SK-N-SH treated with all-trans-retinoic acid at 6 μM for 48 hours (cell line): ENCODE measurements at regions not wholly inside any gene's neighbourhood (a gene's known extent, or its start where the extent isn't known, plus 50 kb on each side); places are given as distances from the start of the nearest gene placed in this dataset.

Source experiments
- ARNTL ChIP-seq: fragments of 450-650 bp; formaldehyde crosslinking; IDR thresholded peaks from 2 replicates; pipeline ENCODE4 v1.5.0; 2020; ENCODE audit warnings: low read depth, mild to moderate bottlenecking, moderate library complexity, borderline replicate concordance
- BACH2 ChIP-seq: fragments of 250-450 bp; sonication (Bioruptor Pico); IDR thresholded peaks from 2 replicates; pipeline ENCODE4 v1.9.0; 2021; ENCODE audit warnings: mild to moderate bottlenecking, borderline replicate concordance
- CREB5 ChIP-seq: fragments of 250-450 bp; sonication (Bioruptor Pico); IDR thresholded peaks from 2 replicates; pipeline ENCODE4 v1.5.1; 2020; ENCODE audit warnings: low read depth, mild to moderate bottlenecking, moderate library complexity
- CSRNP3 ChIP-seq: fragments of 250-450 bp; sonication (Bioruptor Pico); IDR thresholded peaks from 2 replicates; pipeline ENCODE4 v1.5.1; 2021; ENCODE audit warnings: mild to moderate bottlenecking, moderate library complexity
- PATZ1 ChIP-seq: fragments of 250-450 bp; sonication (Bioruptor Pico); IDR thresholded peaks from 2 replicates; pipeline ENCODE4 v1.8.0; 2020; ENCODE audit warnings: mild to moderate bottlenecking, moderate library complexity, borderline replicate concordance
- TOX ChIP-seq: fragments of 250-450 bp; sonication (Bioruptor Pico); IDR thresholded peaks from 2 replicates; pipeline ENCODE4 v1.8.0; 2021; ENCODE audit warnings: mild to moderate bottlenecking, moderate library complexity, borderline replicate concordance
- ZNF565 ChIP-seq: fragments of 450-650 bp; formaldehyde crosslinking; conservative IDR thresholded peaks from 2 replicates; pipeline ENCODE4 v1.5.0; 2020; ENCODE audit warnings: low read depth, mild to moderate bottlenecking, moderate library complexity
- TF ChIP-seq, protein P1 (sequence below): fragments of 250-450 bp; sonication (Bioruptor Pico); IDR thresholded peaks from 2 replicates; pipeline ENCODE4 v1.5.0; 2020; ENCODE audit warnings: mild to moderate bottlenecking, moderate library complexity

DNA sequence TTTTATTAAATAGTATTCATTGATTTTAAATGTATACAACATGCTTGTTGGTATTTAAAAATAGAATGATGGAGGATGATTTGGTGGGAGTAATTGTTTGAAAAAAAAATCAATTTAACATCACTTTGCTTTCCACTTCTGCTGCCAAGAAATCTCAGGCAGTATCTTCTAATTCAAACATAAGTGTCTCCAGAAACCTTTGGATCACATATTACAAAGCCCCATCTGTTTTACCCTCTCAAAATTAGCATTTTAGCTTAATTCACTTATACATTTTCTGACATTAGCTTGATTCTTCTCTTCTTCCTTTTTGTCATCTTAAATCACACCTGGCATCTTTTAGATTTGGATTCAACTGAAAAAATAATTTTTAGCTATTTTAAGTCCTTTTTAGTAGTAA lies 72.9 kb upstream of the KMT2C start:
- no peak for TF ChIP-seq ZNF565
- TF ChIP-seq TOX (CRISPR knock-in tag), result no peak
- TF ChIP-seq, protein P1, sequence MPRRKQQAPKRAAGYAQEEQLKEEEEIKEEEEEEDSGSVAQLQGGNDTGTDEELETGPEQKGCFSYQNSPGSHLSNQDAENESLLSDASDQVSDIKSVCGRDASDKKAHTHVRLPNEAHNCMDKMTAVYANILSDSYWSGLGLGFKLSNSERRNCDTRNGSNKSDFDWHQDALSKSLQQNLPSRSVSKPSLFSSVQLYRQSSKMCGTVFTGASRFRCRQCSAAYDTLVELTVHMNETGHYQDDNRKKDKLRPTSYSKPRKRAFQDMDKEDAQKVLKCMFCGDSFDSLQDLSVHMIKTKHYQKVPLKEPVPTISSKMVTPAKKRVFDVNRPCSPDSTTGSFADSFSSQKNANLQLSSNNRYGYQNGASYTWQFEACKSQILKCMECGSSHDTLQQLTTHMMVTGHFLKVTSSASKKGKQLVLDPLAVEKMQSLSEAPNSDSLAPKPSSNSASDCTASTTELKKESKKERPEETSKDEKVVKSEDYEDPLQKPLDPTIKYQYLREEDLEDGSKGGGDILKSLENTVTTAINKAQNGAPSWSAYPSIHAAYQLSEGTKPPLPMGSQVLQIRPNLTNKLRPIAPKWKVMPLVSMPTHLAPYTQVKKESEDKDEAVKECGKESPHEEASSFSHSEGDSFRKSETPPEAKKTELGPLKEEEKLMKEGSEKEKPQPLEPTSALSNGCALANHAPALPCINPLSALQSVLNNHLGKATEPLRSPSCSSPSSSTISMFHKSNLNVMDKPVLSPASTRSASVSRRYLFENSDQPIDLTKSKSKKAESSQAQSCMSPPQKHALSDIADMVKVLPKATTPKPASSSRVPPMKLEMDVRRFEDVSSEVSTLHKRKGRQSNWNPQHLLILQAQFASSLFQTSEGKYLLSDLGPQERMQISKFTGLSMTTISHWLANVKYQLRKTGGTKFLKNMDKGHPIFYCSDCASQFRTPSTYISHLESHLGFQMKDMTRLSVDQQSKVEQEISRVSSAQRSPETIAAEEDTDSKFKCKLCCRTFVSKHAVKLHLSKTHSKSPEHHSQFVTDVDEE (CRISPR knock-in tag), result no peak
- TF ChIP-seq ARNTL (CRISPR knock-in tag), result no peak
- no peak for TF ChIP-seq CSRNP3 (CRISPR knock-in tag)
- no peak for TF ChIP-seq CREB5 (CRISPR knock-in tag)
- TF ChIP-seq BACH2, result no peak
- no peak for TF ChIP-seq PATZ1 (CRISPR knock-in tag)
